ENCODE measurements at regions not wholly inside any gene's neighbourhood (a gene's known extent, or its start where the extent isn't known, plus 50 kb on each side); places are given as distances from the start of the nearest gene placed in this dataset.

DNA sequence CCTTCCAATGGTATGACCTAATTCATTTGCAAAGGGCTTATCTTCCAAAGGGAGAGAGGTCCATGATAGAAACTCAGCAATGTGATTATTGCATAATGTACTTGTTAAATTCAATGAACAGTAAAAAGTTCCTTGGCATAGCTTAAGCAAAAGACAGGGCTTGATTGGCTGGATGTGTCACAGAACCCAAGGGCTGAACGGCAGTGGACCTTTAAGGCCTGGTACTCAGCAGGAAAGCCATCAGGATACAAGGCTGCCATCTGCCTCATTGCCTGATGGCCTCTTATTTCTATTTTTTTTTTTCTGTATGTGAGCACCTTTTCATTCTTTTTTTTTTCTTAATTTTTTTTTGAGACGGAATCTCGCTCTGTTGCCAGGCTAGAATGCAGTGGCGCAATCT lies 208.9 kb upstream of the WSCD1 start:
- no peak overlapping the region for H3K4me3 ChIP-seq (ENCODE audit: low read depth, low read length)
- no peaks in the 10 kb centered on the region for H3K27me3 ChIP-seq (ENCODE audit: control insufficient read depth, insufficient read depth, low read length)
- TF ChIP-seq, protein P1, sequence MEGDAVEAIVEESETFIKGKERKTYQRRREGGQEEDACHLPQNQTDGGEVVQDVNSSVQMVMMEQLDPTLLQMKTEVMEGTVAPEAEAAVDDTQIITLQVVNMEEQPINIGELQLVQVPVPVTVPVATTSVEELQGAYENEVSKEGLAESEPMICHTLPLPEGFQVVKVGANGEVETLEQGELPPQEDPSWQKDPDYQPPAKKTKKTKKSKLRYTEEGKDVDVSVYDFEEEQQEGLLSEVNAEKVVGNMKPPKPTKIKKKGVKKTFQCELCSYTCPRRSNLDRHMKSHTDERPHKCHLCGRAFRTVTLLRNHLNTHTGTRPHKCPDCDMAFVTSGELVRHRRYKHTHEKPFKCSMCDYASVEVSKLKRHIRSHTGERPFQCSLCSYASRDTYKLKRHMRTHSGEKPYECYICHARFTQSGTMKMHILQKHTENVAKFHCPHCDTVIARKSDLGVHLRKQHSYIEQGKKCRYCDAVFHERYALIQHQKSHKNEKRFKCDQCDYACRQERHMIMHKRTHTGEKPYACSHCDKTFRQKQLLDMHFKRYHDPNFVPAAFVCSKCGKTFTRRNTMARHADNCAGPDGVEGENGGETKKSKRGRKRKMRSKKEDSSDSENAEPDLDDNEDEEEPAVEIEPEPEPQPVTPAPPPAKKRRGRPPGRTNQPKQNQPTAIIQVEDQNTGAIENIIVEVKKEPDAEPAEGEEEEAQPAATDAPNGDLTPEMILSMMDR (IDR thresholded peaks at IDR 0.05; ENCODE audit: insufficient read depth, low read length, poor library complexity, severe bottlenecking): no peak
- DNase-seq (ENCODE audit: low read depth): no peak
- H3K36me3 ChIP-seq (ENCODE audit: control insufficient read depth, insufficient read depth, low read length): no peaks in the 10 kb centered on the region

DNA sequence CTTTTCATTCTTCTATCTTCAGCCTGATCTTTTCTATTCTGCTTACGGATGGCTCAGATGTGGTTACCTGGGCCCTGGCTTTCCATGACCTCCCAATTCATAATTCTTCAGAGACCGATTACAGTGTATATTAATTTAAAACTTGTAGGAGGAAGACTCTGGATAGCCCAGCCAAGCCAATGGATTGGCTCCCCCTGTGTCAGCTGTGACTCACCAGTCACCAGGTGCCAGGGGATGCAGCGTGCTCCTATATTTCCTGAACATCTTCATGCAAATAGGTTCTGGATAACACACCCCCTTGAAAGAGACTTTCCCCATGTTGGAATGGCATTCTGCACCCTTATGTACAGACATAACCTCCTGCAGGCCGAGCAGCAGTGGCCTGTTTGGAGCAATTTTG lies 208.3 kb upstream of the WSCD1 start:
- H3K4me3 ChIP-seq (ENCODE audit: low read depth, low read length): no peak overlapping the region
- TF ChIP-seq, protein P1 (IDR thresholded peaks at IDR 0.05; ENCODE audit: insufficient read depth, low read length, poor library complexity, severe bottlenecking): no peak
- no peaks in the 10 kb centered on the region for H3K27me3 ChIP-seq (ENCODE audit: control insufficient read depth, insufficient read depth, low read length)
- no peak for DNase-seq (ENCODE audit: low read depth)
- H3K36me3 ChIP-seq (ENCODE audit: control insufficient read depth, insufficient read depth, low read length): no peaks in the 10 kb centered on the region

DNA sequence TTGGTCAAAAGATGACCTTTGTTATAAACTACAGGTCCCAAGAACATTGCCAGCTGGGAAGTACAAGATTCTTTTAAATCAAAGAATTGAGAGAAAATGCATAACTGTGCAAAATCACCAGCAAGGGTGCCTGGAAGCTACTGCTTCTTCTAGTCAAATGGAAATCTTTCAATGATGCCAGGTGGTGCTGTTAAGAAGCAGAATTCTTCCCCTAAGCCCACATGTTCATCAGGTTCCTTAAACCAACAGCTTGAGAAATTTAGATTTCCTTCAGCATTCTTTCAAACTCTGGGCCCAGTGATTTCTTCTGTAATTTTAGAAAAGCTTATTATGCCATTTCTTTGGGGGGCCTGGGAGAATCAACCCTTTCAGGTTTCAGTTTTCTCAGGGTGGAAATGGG lies 207.8 kb upstream of the WSCD1 start:
- TF ChIP-seq, protein P1 (IDR thresholded peaks at IDR 0.05; ENCODE audit: insufficient read depth, low read length, poor library complexity, severe bottlenecking): no peak
- Histone ChIP-seq H3K36me3 (ENCODE audit: control insufficient read depth, insufficient read depth, low read length) (no peaks in the 10 kb centered on the region), H3K27me3 (ENCODE audit: control insufficient read depth, insufficient read depth, low read length) (no peaks in the 10 kb centered on the region), H3K4me3 (ENCODE audit: low read depth, low read length) (no peak overlapping the region)
- DNase-seq (ENCODE audit: low read depth): no peak

DNA sequence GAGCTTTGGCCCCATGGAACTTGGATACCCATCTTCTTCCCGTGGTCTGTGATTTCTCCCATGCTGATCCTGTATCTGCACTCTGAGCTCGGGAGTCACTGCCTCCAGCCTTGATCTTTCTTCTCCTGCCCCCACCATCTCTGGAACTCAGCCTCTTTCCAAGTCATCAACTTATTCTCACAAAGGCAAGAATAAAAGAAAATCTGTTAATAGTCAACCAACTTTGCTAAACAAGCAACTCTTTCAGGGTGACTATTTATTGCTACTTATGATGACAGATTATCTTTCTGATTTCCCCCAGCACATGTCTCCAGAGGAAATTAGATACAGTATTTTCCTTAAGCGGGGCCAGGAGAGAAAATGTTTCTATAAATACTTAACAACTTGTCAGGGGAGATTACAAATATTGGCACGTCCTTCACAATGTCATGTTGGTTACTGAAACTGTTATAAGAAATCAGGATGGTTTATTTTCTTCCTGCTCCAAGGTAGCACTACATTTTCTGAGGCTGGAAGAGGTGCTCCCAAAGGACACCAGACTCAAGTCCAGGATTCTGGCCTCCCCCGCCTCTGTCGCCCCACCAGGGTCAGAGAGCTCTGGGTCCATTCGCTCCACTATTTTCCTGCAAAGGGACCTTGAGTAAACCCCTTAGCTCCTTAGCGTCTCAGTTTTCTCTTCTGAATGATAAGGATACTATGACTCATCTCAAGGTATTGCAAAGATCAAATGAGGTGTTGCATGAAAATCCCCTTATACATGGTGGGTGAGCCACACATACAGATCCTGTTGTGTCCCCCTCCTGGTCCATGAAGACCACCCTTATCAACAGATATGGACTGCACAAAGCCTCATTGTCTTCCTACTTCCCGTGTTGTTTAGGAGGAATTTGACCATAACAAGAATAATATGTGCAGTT lies 205.2 kb upstream of the WSCD1 start:
- H3K27me3 ChIP-seq (ENCODE audit: control insufficient read depth, insufficient read depth, low read length): no peaks in the 10 kb centered on the region
- no peak overlapping the region for H3K4me3 ChIP-seq (ENCODE audit: low read depth, low read length)
- H3K36me3 ChIP-seq (ENCODE audit: control insufficient read depth, insufficient read depth, low read length): no peaks in the 10 kb centered on the region
- TF ChIP-seq, protein P1 (IDR thresholded peaks at IDR 0.05; ENCODE audit: insufficient read depth, low read length, poor library complexity, severe bottlenecking): no peak
- DNase-seq (ENCODE audit: low read depth): no peak

DNA sequence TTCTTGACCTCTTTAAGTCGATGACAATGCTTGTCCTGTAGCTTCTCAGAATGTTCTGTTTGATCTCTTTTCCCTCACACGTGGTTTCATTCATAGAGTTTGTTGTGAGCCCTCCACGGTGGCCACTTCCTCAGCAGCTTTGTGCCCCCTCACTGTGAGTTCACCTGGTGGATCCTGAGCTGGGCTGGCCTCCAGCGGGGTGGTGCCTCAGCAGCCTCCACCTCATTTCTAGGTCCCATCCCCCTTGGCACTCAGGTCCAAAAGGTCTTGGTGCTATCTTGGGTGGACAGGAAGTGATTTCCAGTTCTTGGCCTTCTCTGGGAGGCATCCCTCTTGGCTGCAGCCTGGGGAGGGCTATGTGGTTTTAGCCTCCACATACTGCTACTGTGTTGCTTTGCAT lies 203.2 kb upstream of the WSCD1 start:
- no peak for DNase-seq (ENCODE audit: low read depth)
- Histone ChIP-seq H3K27me3 (ENCODE audit: control insufficient read depth, insufficient read depth, low read length) (no peaks in the 10 kb centered on the region), H3K4me3 (ENCODE audit: low read depth, low read length) (no peak overlapping the region), H3K36me3 (ENCODE audit: control insufficient read depth, insufficient read depth, low read length) (no peaks in the 10 kb centered on the region)
- TF ChIP-seq, protein P1 (IDR thresholded peaks at IDR 0.05; ENCODE audit: insufficient read depth, low read length, poor library complexity, severe bottlenecking): no peak
